ENCODE measurements at regions not wholly inside any gene's neighbourhood (a gene's known extent, or its start where the extent isn't known, plus 50 kb on each side); places are given as distances from the start of the nearest gene placed in this dataset.

DNA sequence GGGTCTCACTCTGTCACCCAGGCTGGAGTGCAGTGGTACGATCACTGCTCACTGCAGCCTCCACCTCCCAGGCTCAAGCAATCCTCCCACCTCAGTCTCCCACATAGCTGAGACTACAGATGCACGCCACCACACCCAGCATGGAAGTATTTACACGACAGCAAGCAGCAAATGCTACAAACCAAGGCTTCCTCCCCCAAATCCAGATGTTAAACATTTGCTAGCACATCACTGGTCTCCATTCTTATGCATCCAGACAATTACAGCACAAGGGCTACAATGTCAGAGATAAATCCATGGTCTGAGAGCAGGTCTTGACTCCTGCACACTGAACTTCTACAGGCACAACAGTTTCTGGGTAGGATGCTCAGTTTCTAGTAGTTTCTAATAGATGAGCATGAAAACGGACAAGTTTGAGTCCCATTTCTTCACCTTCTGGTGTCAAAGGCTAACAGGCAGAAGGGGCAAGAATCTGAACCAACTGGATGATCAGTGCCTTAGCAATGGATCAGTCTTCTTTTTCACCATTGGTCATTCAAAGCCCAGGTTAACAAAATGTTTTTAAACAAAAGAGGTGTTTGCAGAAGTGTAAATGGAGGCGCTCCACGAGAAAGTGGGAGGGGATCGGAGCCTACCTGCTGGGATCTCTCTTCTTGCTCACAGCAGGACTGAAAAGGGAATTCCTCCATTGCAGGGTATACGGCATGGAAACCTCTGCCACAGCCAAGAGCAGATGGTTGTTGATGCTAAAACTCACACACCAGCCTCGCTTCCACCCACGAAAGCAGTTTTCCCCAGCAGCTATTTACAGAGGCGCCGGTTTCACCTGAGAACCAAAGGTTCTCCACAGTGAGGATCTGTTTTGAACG lies 135.0 kb upstream of the ARL4C start:
- H3K4me3 Mint-ChIP-seq = peak overlapping the region in 1 of 2 experiments; percentile 1; a peak in 1 of 5 replicates
- H3K27me3 Mint-ChIP-seq (ENCODE audit: low read depth) = no peaks in the 10 kb centered on the region; the same call in 1 of the 2 replicates
- peak; percentile 58 for DNase-seq
- Histone ChIP-seq H2AK5ac (ENCODE audit: insufficient read length, low read length) (no peak overlapping the region), H3K4ac (ENCODE audit: low read depth, low read length) (no peak overlapping the region), H3K23me2 (ENCODE audit: insufficient read length, low read depth, low read length, poor library complexity, severe bottlenecking) (no peaks in the 10 kb centered on the region), H3K27ac (ENCODE audit: insufficient read length, low read depth, low read length) (peak overlapping the region; percentile 21), H3K79me2 (ENCODE audit: insufficient read depth, low read length) (no peaks in the 10 kb centered on the region), H4K8ac (replicated peaks; ENCODE audit: insufficient read length, low read depth, low read length) (no peak overlapping the region), H3K4me1 (ENCODE audit: insufficient read depth, low read length) (peaks cover 8% of the 10 kb centered on the region; the same call in 1 of the 2 replicates), H2BK15ac (ENCODE audit: low read depth, low read length) (no peak overlapping the region), H4K91ac (ENCODE audit: insufficient read length, low read depth, low read length) (no peak overlapping the region), H4K20me1 (ENCODE audit: control insufficient read depth, insufficient read depth, insufficient read length) (no peaks in the 10 kb centered on the region), H3T11ph (ENCODE audit: low read length) (no peak overlapping the region), H3K56ac (ENCODE audit: insufficient read length, low read depth, low read length) (no peak overlapping the region), H2BK12ac (ENCODE audit: insufficient read length, low read depth, low read length) (no peak overlapping the region), H2BK20ac (ENCODE audit: low read depth, low read length, poor library complexity, severe bottlenecking) (no peak overlapping the region), H3K14ac (ENCODE audit: insufficient read depth, low read length) (no peak overlapping the region), H3K79me1 (ENCODE audit: insufficient read depth, low read depth, low read length, poor library complexity, severe bottlenecking) (no peaks in the 10 kb centered on the region), H4K5ac (ENCODE audit: insufficient read length, low read depth, low read length) (no peak overlapping the region), H3K27me3 (ENCODE audit: insufficient read depth, low read length) (no peaks in the 10 kb centered on the region), H3K9ac (ENCODE audit: extremely low read depth, insufficient read length, low read length) (no peak overlapping the region), H3K4me2 (ENCODE audit: insufficient read depth, insufficient read length, low read length) (peak overlapping the region; percentile 31), H3K23ac (ENCODE audit: insufficient read length, low read depth, low read length) (no peak overlapping the region), H2BK120ac (ENCODE audit: low read depth, low read length, poor library complexity, severe bottlenecking) (no peak overlapping the region), H2AFZ (ENCODE audit: low read length) (no peak overlapping the region), H3K9me3 (ENCODE audit: control insufficient read depth, low read depth, low read length) (no peaks in the 10 kb centered on the region), H2BK5ac (ENCODE audit: insufficient read length, low read length) (no peak overlapping the region), H3K18ac (ENCODE audit: insufficient read length, low read depth, low read length) (no peak overlapping the region)
- H3K27ac Mint-ChIP-seq = peak overlapping the region; percentile 68 to 96 (median 92); a peak in 6 of 7 replicates
- H3K9me3 Mint-ChIP-seq = peaks cover 11 to 18% of the 10 kb centered on the region in 2 experiments
- WGBS (ENCODE audit: extremely low coverage, insufficient read length, low lambda C conversion rate) = no CpG with 5 or more reads among the region's 13 CpGs
- TF ChIP-seq, protein P1, sequence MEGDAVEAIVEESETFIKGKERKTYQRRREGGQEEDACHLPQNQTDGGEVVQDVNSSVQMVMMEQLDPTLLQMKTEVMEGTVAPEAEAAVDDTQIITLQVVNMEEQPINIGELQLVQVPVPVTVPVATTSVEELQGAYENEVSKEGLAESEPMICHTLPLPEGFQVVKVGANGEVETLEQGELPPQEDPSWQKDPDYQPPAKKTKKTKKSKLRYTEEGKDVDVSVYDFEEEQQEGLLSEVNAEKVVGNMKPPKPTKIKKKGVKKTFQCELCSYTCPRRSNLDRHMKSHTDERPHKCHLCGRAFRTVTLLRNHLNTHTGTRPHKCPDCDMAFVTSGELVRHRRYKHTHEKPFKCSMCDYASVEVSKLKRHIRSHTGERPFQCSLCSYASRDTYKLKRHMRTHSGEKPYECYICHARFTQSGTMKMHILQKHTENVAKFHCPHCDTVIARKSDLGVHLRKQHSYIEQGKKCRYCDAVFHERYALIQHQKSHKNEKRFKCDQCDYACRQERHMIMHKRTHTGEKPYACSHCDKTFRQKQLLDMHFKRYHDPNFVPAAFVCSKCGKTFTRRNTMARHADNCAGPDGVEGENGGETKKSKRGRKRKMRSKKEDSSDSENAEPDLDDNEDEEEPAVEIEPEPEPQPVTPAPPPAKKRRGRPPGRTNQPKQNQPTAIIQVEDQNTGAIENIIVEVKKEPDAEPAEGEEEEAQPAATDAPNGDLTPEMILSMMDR (conservative IDR thresholded peaks at IDR 0.05) = no peak
- H3K4me1 Mint-ChIP-seq = peaks cover 64 to 65% of the 10 kb centered on the region in 2 experiments
- peaks cover 6 to 18% (median 7%) of the 10 kb centered on the region in 3 experiments; a peak in 6 of 7 replicates for H3K36me3 Mint-ChIP-seq (ENCODE audit: insufficient read depth in 1 of 3, low read depth in 3 of 3)
